ENCODE measurements at regions not wholly inside any gene's neighbourhood (a gene's known extent, or its start where the extent isn't known, plus 50 kb on each side); places are given as distances from the start of the nearest gene placed in this dataset.
A peak's percentile ranks its signal among the peaks of the same experiment; 100 is the strongest.

DNA sequence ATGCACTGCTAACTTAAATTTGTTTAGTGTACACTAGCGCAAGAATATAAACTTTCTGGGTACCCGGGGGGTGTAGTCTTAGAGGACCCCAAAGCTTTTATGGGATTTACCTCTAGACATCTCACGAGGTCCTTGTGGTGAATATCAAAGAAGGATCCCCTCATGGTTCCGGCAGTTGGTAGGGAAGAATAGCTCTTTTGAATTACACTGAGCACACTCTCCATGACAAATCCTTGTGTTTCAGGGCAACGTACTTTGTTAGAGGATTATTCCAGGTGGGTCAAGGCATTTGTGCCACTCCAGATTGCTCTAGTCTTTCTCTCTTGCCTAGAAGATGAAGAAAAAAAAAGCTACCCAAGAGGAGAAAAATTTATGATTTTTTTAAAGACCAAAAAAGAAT lies 387.6 kb downstream of the PDHA2 start:
- Histone ChIP-seq H3K27ac (ENCODE audit: low read depth) (no peak overlapping the region), H3K27me3 (ENCODE audit: insufficient read depth) (no peaks in the 10 kb centered on the region), H3F3A (replicated peaks; ENCODE audit: low read depth) (no peaks in the 10 kb centered on the region), H3K9me2 (ENCODE audit: insufficient read depth) (no peaks in the 10 kb centered on the region), H3K79me2 (replicated peaks; ENCODE audit: insufficient read depth) (no peaks in the 10 kb centered on the region), H4K20me1 (replicated peaks; ENCODE audit: insufficient read depth) (no peaks in the 10 kb centered on the region), H2AFZ (no peak overlapping the region), H3K4me3 (no peak overlapping the region), H3K4me2 (no peak overlapping the region), H3K4me1 (ENCODE audit: insufficient read depth) (no peaks in the 10 kb centered on the region; the same call in 1 of the 2 replicates), H3K36me3 (ENCODE audit: insufficient read depth) (no peaks in the 10 kb centered on the region; the same call in 1 of the 2 replicates)
- peaks cover 8% of the 10 kb centered on the region for H3K4me1 Mint-ChIP-seq
- TF ChIP-seq, protein P1, sequence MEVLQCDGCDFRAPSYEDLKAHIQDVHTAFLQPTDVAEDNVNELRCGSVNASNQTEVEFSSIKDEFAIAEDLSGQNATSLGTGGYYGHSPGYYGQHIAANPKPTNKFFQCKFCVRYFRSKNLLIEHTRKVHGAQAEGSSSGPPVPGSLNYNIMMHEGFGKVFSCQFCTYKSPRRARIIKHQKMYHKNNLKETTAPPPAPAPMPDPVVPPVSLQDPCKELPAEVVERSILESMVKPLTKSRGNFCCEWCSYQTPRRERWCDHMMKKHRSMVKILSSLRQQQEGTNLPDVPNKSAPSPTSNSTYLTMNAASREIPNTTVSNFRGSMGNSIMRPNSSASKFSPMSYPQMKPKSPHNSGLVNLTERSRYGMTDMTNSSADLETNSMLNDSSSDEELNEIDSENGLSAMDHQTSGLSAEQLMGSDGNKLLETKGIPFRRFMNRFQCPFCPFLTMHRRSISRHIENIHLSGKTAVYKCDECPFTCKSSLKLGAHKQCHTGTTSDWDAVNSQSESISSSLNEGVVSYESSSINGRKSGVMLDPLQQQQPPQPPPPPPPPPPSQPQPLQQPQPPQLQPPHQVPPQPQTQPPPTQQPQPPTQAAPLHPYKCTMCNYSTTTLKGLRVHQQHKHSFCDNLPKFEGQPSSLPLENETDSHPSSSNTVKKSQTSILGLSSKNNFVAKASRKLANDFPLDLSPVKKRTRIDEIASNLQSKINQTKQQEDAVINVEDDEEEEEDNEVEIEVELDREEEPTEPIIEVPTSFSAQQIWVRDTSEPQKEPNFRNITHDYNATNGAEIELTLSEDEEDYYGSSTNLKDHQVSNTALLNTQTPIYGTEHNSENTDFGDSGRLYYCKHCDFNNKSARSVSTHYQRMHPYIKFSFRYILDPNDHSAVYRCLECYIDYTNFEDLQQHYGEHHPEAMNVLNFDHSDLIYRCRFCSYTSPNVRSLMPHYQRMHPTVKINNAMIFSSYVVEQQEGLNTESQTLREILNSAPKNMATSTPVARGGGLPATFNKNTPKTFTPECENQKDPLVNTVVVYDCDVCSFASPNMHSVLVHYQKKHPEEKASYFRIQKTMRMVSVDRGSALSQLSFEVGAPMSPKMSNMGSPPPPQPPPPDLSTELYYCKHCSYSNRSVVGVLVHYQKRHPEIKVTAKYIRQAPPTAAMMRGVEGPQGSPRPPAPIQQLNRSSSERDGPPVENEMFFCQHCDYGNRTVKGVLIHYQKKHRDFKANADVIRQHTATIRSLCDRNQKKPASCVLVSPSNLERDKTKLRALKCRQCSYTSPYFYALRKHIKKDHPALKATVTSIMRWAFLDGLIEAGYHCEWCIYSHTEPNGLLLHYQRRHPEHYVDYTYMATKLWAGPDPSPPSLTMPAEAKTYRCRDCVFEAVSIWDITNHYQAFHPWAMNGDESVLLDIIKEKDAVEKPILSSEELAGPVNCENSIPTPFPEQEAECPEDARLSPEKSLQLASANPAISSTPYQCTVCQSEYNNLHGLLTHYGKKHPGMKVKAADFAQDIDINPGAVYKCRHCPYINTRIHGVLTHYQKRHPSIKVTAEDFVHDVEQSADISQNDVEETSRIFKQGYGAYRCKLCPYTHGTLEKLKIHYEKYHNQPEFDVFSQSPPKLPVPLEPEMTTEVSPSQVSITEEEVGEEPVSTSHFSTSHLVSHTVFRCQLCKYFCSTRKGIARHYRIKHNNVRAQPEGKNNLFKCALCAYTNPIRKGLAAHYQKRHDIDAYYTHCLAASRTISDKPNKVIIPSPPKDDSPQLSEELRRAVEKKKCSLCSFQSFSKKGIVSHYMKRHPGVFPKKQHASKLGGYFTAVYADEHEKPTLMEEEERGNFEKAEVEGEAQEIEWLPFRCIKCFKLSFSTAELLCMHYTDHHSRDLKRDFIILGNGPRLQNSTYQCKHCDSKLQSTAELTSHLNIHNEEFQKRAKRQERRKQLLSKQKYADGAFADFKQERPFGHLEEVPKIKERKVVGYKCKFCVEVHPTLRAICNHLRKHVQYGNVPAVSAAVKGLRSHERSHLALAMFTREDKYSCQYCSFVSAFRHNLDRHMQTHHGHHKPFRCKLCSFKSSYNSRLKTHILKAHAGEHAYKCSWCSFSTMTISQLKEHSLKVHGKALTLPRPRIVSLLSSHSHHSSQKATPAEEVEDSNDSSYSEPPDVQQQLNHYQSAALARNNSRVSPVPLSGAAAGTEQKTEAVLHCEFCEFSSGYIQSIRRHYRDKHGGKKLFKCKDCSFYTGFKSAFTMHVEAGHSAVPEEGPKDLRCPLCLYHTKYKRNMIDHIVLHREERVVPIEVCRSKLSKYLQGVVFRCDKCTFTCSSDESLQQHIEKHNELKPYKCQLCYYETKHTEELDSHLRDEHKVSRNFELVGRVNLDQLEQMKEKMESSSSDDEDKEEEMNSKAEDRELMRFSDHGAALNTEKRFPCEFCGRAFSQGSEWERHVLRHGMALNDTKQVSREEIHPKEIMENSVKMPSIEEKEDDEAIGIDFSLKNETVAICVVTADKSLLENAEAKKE (CRISPR knock-in tag; IDR thresholded peaks at IDR 0.05), result peak; percentile 69; the same call in 1 of the 2 replicates
- no peak for TF ChIP-seq ZNF114 (CRISPR knock-in tag; IDR thresholded peaks at IDR 0.05)
- peak; percentile 53 for DNase-seq (ENCODE audit: low spot score)
- no peak overlapping the region for H3K4me3 Mint-ChIP-seq
- H3K36me3 Mint-ChIP-seq (ENCODE audit: low read depth), result peaks cover 18% of the 10 kb centered on the region
- H3K9me3 Mint-ChIP-seq, result peaks cover 9% of the 10 kb centered on the region; the same call in 2 of the 3 replicates
- peak; percentile 86 for ATAC-seq
- no peaks in the 10 kb centered on the region for H3K27me3 Mint-ChIP-seq (ENCODE audit: insufficient read depth, low read depth, poor library complexity)
- peak overlapping the region; percentile 87 for H3K27ac Mint-ChIP-seq

DNA sequence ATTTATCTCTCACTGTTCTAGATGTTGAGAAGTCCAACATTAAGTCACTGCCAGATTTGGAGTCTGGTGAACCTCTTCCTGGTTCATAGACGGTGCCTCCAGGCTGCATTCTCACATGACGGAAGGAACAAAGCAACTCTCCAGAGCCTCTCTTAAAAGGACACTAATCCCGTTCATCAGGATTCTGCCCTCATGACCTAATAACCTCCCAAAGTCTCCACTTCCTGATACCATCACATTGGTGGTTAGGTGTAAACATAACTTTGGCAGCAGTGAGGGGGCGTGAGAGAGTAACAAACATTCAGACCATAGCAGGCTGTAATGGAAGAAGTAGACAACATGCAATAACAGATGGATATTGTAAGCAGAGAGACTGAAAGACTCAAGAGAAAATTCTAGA lies 388.6 kb downstream of the PDHA2 start:
- Histone ChIP-seq H3K4me1 (ENCODE audit: insufficient read depth) (no peaks in the 10 kb centered on the region; the same call in 1 of the 2 replicates), H3K4me3 (no peak overlapping the region), H3K9me2 (ENCODE audit: insufficient read depth) (no peaks in the 10 kb centered on the region), H3K79me2 (replicated peaks; ENCODE audit: insufficient read depth) (no peaks in the 10 kb centered on the region), H3K27me3 (ENCODE audit: insufficient read depth) (no peaks in the 10 kb centered on the region), H4K20me1 (replicated peaks; ENCODE audit: insufficient read depth) (no peaks in the 10 kb centered on the region), H3K36me3 (ENCODE audit: insufficient read depth) (no peaks in the 10 kb centered on the region; the same call in 1 of the 2 replicates), H2AFZ (no peak overlapping the region), H3K4me2 (no peak overlapping the region), H3K27ac (ENCODE audit: low read depth) (no peak overlapping the region), H3F3A (replicated peaks; ENCODE audit: low read depth) (no peaks in the 10 kb centered on the region)
- H3K4me1 Mint-ChIP-seq, result peaks cover 8% of the 10 kb centered on the region
- H3K27ac Mint-ChIP-seq, result no peak overlapping the region
- no peaks in the 10 kb centered on the region for H3K27me3 Mint-ChIP-seq (ENCODE audit: insufficient read depth, low read depth, poor library complexity)
- no peak overlapping the region for H3K4me3 Mint-ChIP-seq
- ATAC-seq (no peak), DNase-seq (ENCODE audit: low spot score) (peak; percentile 13)
- peaks cover 20% of the 10 kb centered on the region for H3K36me3 Mint-ChIP-seq (ENCODE audit: low read depth)
- H3K9me3 Mint-ChIP-seq, result peaks cover 15% of the 10 kb centered on the region; the same call in 2 of the 3 replicates
- TF ChIP-seq EZH2 (IDR thresholded peaks at IDR 0.05; ENCODE audit: low read depth, unreplicated experiment) (no peak), POLR2AphosphoS5 (IDR thresholded peaks at IDR 0.05; ENCODE audit: low read depth) (no peak), STAT1 (IDR thresholded peaks at IDR 0.05; ENCODE audit: unreplicated experiment) (no peak)
- TF ChIP-seq, protein P2, sequence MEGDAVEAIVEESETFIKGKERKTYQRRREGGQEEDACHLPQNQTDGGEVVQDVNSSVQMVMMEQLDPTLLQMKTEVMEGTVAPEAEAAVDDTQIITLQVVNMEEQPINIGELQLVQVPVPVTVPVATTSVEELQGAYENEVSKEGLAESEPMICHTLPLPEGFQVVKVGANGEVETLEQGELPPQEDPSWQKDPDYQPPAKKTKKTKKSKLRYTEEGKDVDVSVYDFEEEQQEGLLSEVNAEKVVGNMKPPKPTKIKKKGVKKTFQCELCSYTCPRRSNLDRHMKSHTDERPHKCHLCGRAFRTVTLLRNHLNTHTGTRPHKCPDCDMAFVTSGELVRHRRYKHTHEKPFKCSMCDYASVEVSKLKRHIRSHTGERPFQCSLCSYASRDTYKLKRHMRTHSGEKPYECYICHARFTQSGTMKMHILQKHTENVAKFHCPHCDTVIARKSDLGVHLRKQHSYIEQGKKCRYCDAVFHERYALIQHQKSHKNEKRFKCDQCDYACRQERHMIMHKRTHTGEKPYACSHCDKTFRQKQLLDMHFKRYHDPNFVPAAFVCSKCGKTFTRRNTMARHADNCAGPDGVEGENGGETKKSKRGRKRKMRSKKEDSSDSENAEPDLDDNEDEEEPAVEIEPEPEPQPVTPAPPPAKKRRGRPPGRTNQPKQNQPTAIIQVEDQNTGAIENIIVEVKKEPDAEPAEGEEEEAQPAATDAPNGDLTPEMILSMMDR (conservative IDR thresholded peaks at IDR 0.05; ENCODE audit: low read depth in 2 of 2), result peak in 1 of 2 experiments; percentile 49; a peak in 2 of 4 replicates

All from GM23338 (cell line).